ENCODE measurements at regions not wholly inside any gene's neighbourhood (a gene's known extent, or its start where the extent isn't known, plus 50 kb on each side); places are given as distances from the start of the nearest gene placed in this dataset.

GRCh38 chr4:32337403-32337802 lies 1617.2 kb downstream of the PCDH7 start:
- no peak for TF ChIP-seq CTCF (IDR thresholded peaks at IDR 0.05)
- no peak for TF ChIP-seq POLR2A (IDR thresholded peaks at IDR 0.05)

Measured in adrenal gland (tissue), 5 donors.